Dedifferentiated amniotic fluid mesenchymal stem cell (primary cell): ENCODE measurements at regions not wholly inside any gene's neighbourhood (a gene's known extent, or its start where the extent isn't known, plus 50 kb on each side); places are given as distances from the start of the nearest gene placed in this dataset.

Experiments
- DNase-seq: peaks from one replicate; pipeline ENCODE4 v3.0.0-alpha.2; 2016; ENCODE audit errors: extremely low spot score

- DNase-seq = peak; percentile 27
These were observed 143.4 kb downstream of the C11orf91 start for GRCh38 chr11:33557201-33557600.

GRCh38 chr11:33554219-33554618 is 146.4 kb downstream of the C11orf91 start:
- no peak for DNase-seq

- no peak for DNase-seq
These were observed 147.1 kb downstream of the C11orf91 start for GRCh38 chr11:33553486-33553885.

GRCh38 chr11:33552756-33553155 is 147.9 kb downstream of the C11orf91 start:
- DNase-seq = no peak

GRCh38 chr11:33551051-33551450 is 149.6 kb downstream of the C11orf91 start:
- DNase-seq = no peak

- no peak for DNase-seq
These were observed 151.1 kb downstream of the C11orf91 start for GRCh38 chr11:33549483-33549882.

GRCh38 chr11:33545931-33546330 is 154.7 kb downstream of the C11orf91 start:
- no peak for DNase-seq

GRCh38 chr11:33544593-33545373 is 155.8 kb downstream of the C11orf91 start:
- no peak for DNase-seq

GRCh38 chr11:33543823-33544222 is 156.8 kb downstream of the C11orf91 start:
- no peak for DNase-seq

GRCh38 chr11:33542921-33543320 is 157.7 kb downstream of the C11orf91 start:
- DNase-seq = no peak

GRCh38 chr11:33540946-33541915 is 159.4 kb downstream of the C11orf91 start:
- DNase-seq = no peak

GRCh38 chr11:33540427-33540826 is 160.2 kb downstream of the C11orf91 start:
- no peak for DNase-seq

- DNase-seq = no peak
These were observed 160.9 kb downstream of the C11orf91 start for GRCh38 chr11:33539751-33540150.

GRCh38 chr11:33538726-33539125 is 161.9 kb downstream of the C11orf91 start:
- DNase-seq = no peak

- DNase-seq = no peak
These were observed 164.4 kb downstream of the C11orf91 start for GRCh38 chr11:33536178-33536577.

GRCh38 chr11:33534575-33534974 is 166.1 kb downstream of the C11orf91 start:
- DNase-seq = no peak

- DNase-seq = no peak
These were observed 167.1 kb downstream of the C11orf91 start for GRCh38 chr11:33533386-33534052.

- DNase-seq = no peak
These were observed 167.8 kb downstream of the C11orf91 start for GRCh38 chr11:33532720-33533385.

- DNase-seq = no peak
These were observed 168.4 kb downstream of the C11orf91 start for GRCh38 chr11:33532257-33532656.

GRCh38 chr11:33531743-33532181 is 168.9 kb downstream of the C11orf91 start:
- DNase-seq = no peak

- no peak for DNase-seq
These were observed 169.8 kb downstream of the C11orf91 start for GRCh38 chr11:33530815-33531214.

- no peak for DNase-seq
These were observed 171.2 kb downstream of the C11orf91 start for GRCh38 chr11:33529461-33529860.
